CD8-positive, alpha-beta memory T cell (primary cell): ENCODE measurements at regions not wholly inside any gene's neighbourhood (a gene's known extent, or its start where the extent isn't known, plus 50 kb on each side); places are given as distances from the start of the nearest gene placed in this dataset.

ENCODE experiments used
- CTCF ChIA-PET: fragments of 350-600 bp; sonication (Branson Sonifier 250); formaldehyde crosslinking; loops from one replicate; lab custom pipeline; 2021; ENCODE audit warnings: antibody characterized with exemption; lab: Charles Lee
- POLR2A ChIA-PET: fragments of 350-600 bp; sonication (Branson Sonifier 250); formaldehyde crosslinking; loops from one replicate; lab custom pipeline; 2021; ENCODE audit warnings: antibody characterized with exemption; lab: Charles Lee
- DNase-seq, 5 donors: peaks; one replicate each; pipeline versions ENCODE4 v3.0.0 to v3.0.0-alpha.2; 2020 to 2022; ENCODE audit warnings: mixed read lengths in 1 of 5
- H3K27ac ChIP-seq: one replicate; pipeline ENCODE4 v1.7.0; 2013; ENCODE audit warnings: low read depth, mild to moderate bottlenecking, low read length, moderate library complexity
- H3K27me3 ChIP-seq: 2 replicates; pipeline ENCODE4 v1.7.0; 2013; ENCODE audit warnings: low read length, mild to moderate bottlenecking; ENCODE audit not compliant: insufficient read depth, poor library complexity, severe bottlenecking
- H3K36me3 ChIP-seq: 2 replicates; pipeline ENCODE4 v1.7.0; 2013; ENCODE audit warnings: mild to moderate bottlenecking, low read length, moderate library complexity; ENCODE audit not compliant: insufficient read depth
- H3K4me1 ChIP-seq: 2 replicates; pipeline ENCODE4 v1.7.0; 2013; ENCODE audit warnings: mild to moderate bottlenecking, low read length, moderate library complexity; ENCODE audit not compliant: insufficient read depth
- H3K4me3 ChIP-seq: 2 replicates; pipeline ENCODE4 v1.7.0; 2013; ENCODE audit warnings: mild to moderate bottlenecking, low read length
- H3K9me3 ChIP-seq: 2 replicates; pipeline ENCODE4 v1.7.0; 2013; ENCODE audit warnings: mild to moderate bottlenecking, low read length
- H3K27ac Mint-ChIP-seq, 8 donors: one replicate each; pipeline ENCODE4 v1.8.0; 2020 to 2021; ENCODE audit warnings: mixed read lengths in 8 of 8, mild to moderate bottlenecking in 6 of 8, inconsistent platforms in 3 of 8, moderate library complexity in 3 of 8
- H3K27me3 Mint-ChIP-seq, 2 donors: one replicate each; pipeline ENCODE4 v1.8.0; 2020 to 2021; ENCODE audit warnings: mixed read lengths in 2 of 2, mild to moderate bottlenecking in 1 of 2, moderate library complexity in 1 of 2
- H3K36me3 Mint-ChIP-seq, 3 donors: one replicate each; pipeline ENCODE4 v1.8.0; 2020 to 2021; ENCODE audit warnings: mixed read lengths in 3 of 3, inconsistent platforms in 1 of 3, mild to moderate bottlenecking in 1 of 3
- H3K4me1 Mint-ChIP-seq, 3 donors: one replicate each; pipeline ENCODE4 v1.8.0; 2020 to 2021; ENCODE audit warnings: mixed read lengths in 3 of 3, inconsistent platforms in 1 of 3, mild to moderate bottlenecking in 1 of 3
- H3K4me3 Mint-ChIP-seq, 7 donors: one replicate each; pipeline ENCODE4 v1.8.0; 2020 to 2021; ENCODE audit warnings: mixed read lengths in 7 of 7, mild to moderate bottlenecking in 6 of 7, moderate library complexity in 4 of 7, inconsistent platforms in 2 of 7
- H3K9me3 Mint-ChIP-seq, 5 donors: one replicate each; pipeline ENCODE4 v1.8.0; 2020 to 2022; ENCODE audit warnings: mixed read lengths in 5 of 5, mild to moderate bottlenecking in 3 of 5, moderate library complexity in 2 of 5, inconsistent platforms in 1 of 5

- no peak for DNase-seq
- Mint-ChIP-seq H3K27ac (no peak overlapping the region), H3K9me3 (no peaks in the 10 kb centered on the region), H3K4me3 (no peak overlapping the region), H3K4me1 (no peaks in the 10 kb centered on the region), H3K36me3 (no peaks in the 10 kb centered on the region), H3K27me3 (peaks cover 0 to 9% of the 10 kb centered on the region in 2 donors)
- no peak overlapping the region for H3K4me3 ChIP-seq
- CTCF ChIA-PET: interaction anchor here (1.2 to 1.3 kb wide), 2 partner anchors 16 to 255 kb away, joined by 3 read pairs; no protein-coding TSS in a partner anchor
- no peaks in the 10 kb centered on the region for H3K9me3 ChIP-seq
- no peaks in the 10 kb centered on the region for H3K4me1 ChIP-seq
- H3K27me3 ChIP-seq: no peaks in the 10 kb centered on the region
- H3K27ac ChIP-seq: no peak overlapping the region
- POLR2A ChIA-PET: no interaction called here
- no peaks in the 10 kb centered on the region for H3K36me3 ChIP-seq
These were observed 79.6 kb upstream of the EMX2 start for GRCh38 chr10:117462816-117463544.

DNA sequence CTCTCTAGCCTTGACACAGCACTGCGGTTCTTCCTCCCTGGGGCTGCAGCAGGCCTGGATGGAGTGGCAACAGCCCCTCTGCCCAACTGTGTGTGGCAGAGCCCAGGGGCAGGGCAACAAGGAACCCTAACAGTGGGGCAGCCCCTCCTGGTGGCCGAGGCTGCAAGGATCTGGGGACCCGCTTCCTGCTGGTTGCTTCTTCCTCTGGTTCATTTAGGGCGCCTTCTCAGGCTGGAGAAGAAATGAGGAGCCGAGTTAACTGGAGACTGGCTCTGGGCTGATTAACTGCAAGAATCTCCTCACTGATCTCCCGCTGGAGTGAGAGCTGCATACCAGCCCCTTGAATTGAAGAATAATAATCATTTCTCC, 80.1 kb upstream of the EMX2 start:
- H3K4me1 Mint-ChIP-seq: no peaks in the 10 kb centered on the region
- Histone ChIP-seq H3K4me1 (no peaks in the 10 kb centered on the region), H3K27ac (no peak overlapping the region), H3K27me3 (no peaks in the 10 kb centered on the region), H3K4me3 (no peak overlapping the region), H3K36me3 (no peaks in the 10 kb centered on the region), H3K9me3 (no peaks in the 10 kb centered on the region)
- H3K9me3 Mint-ChIP-seq: no peaks in the 10 kb centered on the region
- no peak overlapping the region for H3K4me3 Mint-ChIP-seq
- DNase-seq: no peak
- peaks cover 0 to 13% of the 10 kb centered on the region in 2 donors for H3K27me3 Mint-ChIP-seq
- H3K36me3 Mint-ChIP-seq: no peaks in the 10 kb centered on the region
- H3K27ac Mint-ChIP-seq: peak overlapping the region in 1 of 8 donors; percentile 66
- ChIA-PET CTCF (interaction anchor here (1.2 to 1.7 kb wide), 3 partner anchors 16 to 254 kb away, joined by 3 to 5 read pairs (median 3); no protein-coding TSS in a partner anchor), POLR2A (no interaction called here)

GRCh38 chr10:117461766-117462423, 80.7 kb upstream of the EMX2 start:
- Histone ChIP-seq H3K4me1 (no peaks in the 10 kb centered on the region), H3K36me3 (no peaks in the 10 kb centered on the region), H3K9me3 (no peaks in the 10 kb centered on the region), H3K27ac (no peak overlapping the region), H3K27me3 (no peaks in the 10 kb centered on the region), H3K4me3 (no peak overlapping the region)
- peak in 1 of 5 donors; percentile 35 for DNase-seq
- H3K4me3 Mint-ChIP-seq: no peak overlapping the region
- no peaks in the 10 kb centered on the region for H3K9me3 Mint-ChIP-seq
- peak overlapping the region in 2 of 8 donors; percentile 52 to 66 for H3K27ac Mint-ChIP-seq
- CTCF ChIA-PET: interaction anchor here (1.2 to 1.7 kb wide), 4 partner anchors 15 to 254 kb away, joined by 3 to 5 read pairs (median 3); no protein-coding TSS in a partner anchor
- no peaks in the 10 kb centered on the region for H3K4me1 Mint-ChIP-seq
- H3K36me3 Mint-ChIP-seq: no peaks in the 10 kb centered on the region
- POLR2A ChIA-PET: no interaction called here
- H3K27me3 Mint-ChIP-seq: peaks cover under 1 to 15% of the 10 kb centered on the region in 2 donors

DNA sequence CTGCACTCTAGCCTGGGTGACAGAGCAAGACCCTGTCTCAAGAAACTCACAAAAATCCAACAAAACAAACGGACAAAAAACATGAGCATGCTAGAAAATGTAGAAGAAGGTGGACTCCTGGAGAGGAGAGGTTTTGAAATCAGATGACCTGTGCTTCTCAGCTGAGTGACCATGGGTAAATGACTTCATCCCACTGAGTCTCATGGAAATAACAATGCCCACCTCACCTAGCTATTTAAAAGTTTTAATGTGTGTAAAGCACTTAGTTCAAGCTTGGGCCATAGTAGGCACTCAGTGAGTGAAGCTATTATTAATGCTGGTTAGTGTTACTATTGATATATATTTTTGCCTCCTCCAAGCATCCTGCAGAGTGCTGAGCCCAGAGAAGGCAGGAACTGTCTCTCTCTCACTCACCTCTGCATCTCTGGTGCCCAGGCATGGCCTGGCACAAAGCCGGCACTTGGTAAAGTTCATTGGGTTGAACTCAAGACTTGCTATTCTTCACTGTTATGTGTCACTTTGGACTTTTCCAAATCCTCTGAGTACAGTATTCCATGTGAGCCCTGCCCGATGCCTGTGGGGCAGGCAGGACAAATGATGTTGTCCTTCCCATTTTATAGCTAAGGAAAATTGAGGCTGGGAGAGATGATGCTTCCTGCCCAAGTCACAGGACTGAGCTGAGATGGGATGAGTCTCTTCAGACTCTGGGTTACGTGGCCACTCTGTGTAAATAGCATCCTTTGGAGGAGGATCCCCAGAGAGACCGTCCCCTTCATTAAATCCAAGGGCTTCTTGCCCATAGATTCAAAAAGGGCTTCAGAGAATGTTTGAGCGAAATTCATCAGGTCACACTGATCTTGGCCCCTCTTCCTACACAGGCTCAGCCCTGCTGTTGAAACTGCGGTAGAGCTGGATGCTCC, 81.4 kb upstream of the EMX2 start:
- no peaks in the 10 kb centered on the region for H3K4me1 Mint-ChIP-seq
- Histone ChIP-seq H3K27ac (no peak overlapping the region), H3K4me1 (no peaks in the 10 kb centered on the region), H3K27me3 (peaks cover 4% of the 10 kb centered on the region), H3K9me3 (no peaks in the 10 kb centered on the region), H3K4me3 (no peak overlapping the region), H3K36me3 (no peaks in the 10 kb centered on the region)
- H3K27me3 Mint-ChIP-seq: peaks cover 3 to 21% of the 10 kb centered on the region in 2 donors
- no peak overlapping the region for H3K27ac Mint-ChIP-seq
- CTCF ChIA-PET: interaction anchor here (0.9 to 1.7 kb wide), 4 partner anchors 9 to 244 kb away, joined by 3 to 5 read pairs (median 3); no protein-coding TSS in a partner anchor
- H3K4me3 Mint-ChIP-seq: no peak overlapping the region
- no peaks in the 10 kb centered on the region for H3K9me3 Mint-ChIP-seq
- POLR2A ChIA-PET: no interaction called here
- DNase-seq: no peak
- H3K36me3 Mint-ChIP-seq: no peaks in the 10 kb centered on the region

GRCh38 chr10:117458571-117458970, 83.3 kb upstream of the PDZD8 start:
- Histone ChIP-seq H3K27me3 (peaks cover 4% of the 10 kb centered on the region), H3K4me3 (no peak overlapping the region), H3K4me1 (no peaks in the 10 kb centered on the region), H3K9me3 (no peaks in the 10 kb centered on the region), H3K36me3 (no peaks in the 10 kb centered on the region), H3K27ac (no peak overlapping the region)
- peaks cover 0 to 5% (median 0%) of the 10 kb centered on the region in 5 donors for H3K9me3 Mint-ChIP-seq
- H3K27ac Mint-ChIP-seq: no peak overlapping the region
- H3K27me3 Mint-ChIP-seq: peaks cover 12 to 31% of the 10 kb centered on the region in 2 donors
- DNase-seq: no peak
- H3K36me3 Mint-ChIP-seq: no peaks in the 10 kb centered on the region
- ChIA-PET CTCF (interaction anchor here (2.1 kb wide), 1 partner anchor 16 kb away, joined by 7 read pairs; no protein-coding TSS in a partner anchor), POLR2A (no interaction called here)
- no peaks in the 10 kb centered on the region for H3K4me1 Mint-ChIP-seq
- H3K4me3 Mint-ChIP-seq: no peak overlapping the region

DNA sequence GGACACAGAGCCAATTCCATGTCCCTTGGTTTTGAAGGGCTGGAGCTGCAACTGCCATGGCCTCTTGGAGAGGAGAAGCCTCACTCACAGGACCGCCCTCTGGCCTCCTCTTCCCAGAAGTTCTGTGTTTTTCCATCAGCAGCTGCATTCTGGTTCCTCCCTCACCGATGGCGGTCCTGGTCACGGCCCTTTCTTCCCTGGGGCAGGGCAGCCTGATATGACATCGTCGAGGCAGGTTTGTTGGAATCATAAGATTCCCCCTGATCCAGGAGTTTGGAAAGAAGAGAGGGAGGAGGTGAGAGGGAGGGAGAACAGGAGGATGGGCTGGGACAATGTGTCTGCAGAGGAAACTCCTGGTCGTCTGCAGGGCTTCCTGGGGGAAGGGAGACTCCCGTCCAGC, 82.7 kb upstream of the PDZD8 start:
- peaks cover 0 to 7% (median 2%) of the 10 kb centered on the region in 5 donors for H3K9me3 Mint-ChIP-seq
- no peak overlapping the region for H3K4me3 Mint-ChIP-seq
- POLR2A ChIA-PET: no interaction called here
- no peak for DNase-seq
- no peaks in the 10 kb centered on the region for H3K4me1 Mint-ChIP-seq
- H3K36me3 ChIP-seq: no peaks in the 10 kb centered on the region
- no peak overlapping the region for H3K27ac ChIP-seq
- no peaks in the 10 kb centered on the region for H3K36me3 Mint-ChIP-seq
- no peaks in the 10 kb centered on the region for H3K4me1 ChIP-seq
- H3K27me3 ChIP-seq: peaks cover 4% of the 10 kb centered on the region
- H3K4me3 ChIP-seq: no peak overlapping the region
- H3K27ac Mint-ChIP-seq: no peak overlapping the region
- CTCF ChIA-PET: interaction anchor here (0.7 to 2.1 kb wide), 2 partner anchors 10 to 15 kb away, joined by 3 to 7 read pairs; no protein-coding TSS in a partner anchor
- H3K27me3 Mint-ChIP-seq: peaks cover 12 to 36% of the 10 kb centered on the region in 2 donors
- H3K9me3 ChIP-seq: no peaks in the 10 kb centered on the region

GRCh38 chr10:117457071-117457810, 82.0 kb upstream of the PDZD8 start:
- Histone ChIP-seq H3K4me3 (no peak overlapping the region), H3K27me3 (peaks cover 4% of the 10 kb centered on the region), H3K27ac (no peak overlapping the region), H3K36me3 (no peaks in the 10 kb centered on the region), H3K9me3 (no peaks in the 10 kb centered on the region), H3K4me1 (no peaks in the 10 kb centered on the region)
- Mint-ChIP-seq H3K4me1 (no peaks in the 10 kb centered on the region), H3K9me3 (peaks cover 0 to 8% (median 2%) of the 10 kb centered on the region in 5 donors), H3K36me3 (no peaks in the 10 kb centered on the region), H3K27ac (no peak overlapping the region), H3K27me3 (peaks cover 12 to 36% of the 10 kb centered on the region in 2 donors), H3K4me3 (no peak overlapping the region)
- DNase-seq: no peak
- ChIA-PET POLR2A (no interaction called here), CTCF (interaction anchor here (0.7 to 2.1 kb wide), 2 partner anchors 9 to 15 kb away, joined by 3 to 7 read pairs; no protein-coding TSS in a partner anchor)
